HepG2 (cell line): ENCODE measurements at regions not wholly inside any gene's neighbourhood (a gene's known extent, or its start where the extent isn't known, plus 50 kb on each side); places are given as distances from the start of the nearest gene placed in this dataset.

Experiments used
- ATAC-seq: fragments of 200-7000 bp; cut with Tn5 transposase; 3 replicates; pipeline ENCODE4 v1.9.1; 2020; ENCODE audit warnings: mild to moderate bottlenecking, moderate library complexity
- BruUV-seq: library from RNA; stranded (reverse); fragments of 400-500 nt; replicated peaks from 2 replicates; lab custom pipeline; 2021; lab: Mats Ljungman, UMichigan
- CTCF ChIA-PET: fragments of 300-600 bp; formaldehyde crosslinking; extraction: SDS; loops from one replicate; lab custom pipeline; 2021; ENCODE audit warnings: low total read pairs, inconsistent platforms, low intra/inter-chr PET ratio; lab: Yijun Ruan, JAX
- POLR2A ChIA-PET: fragments of 350-600 bp; sonication (Branson Sonifier 250); formaldehyde crosslinking; loops from one replicate; lab custom pipeline; 2020; ENCODE audit warnings: antibody characterized with exemption, inconsistent platforms; lab: Yijun Ruan, JAX
- DNase-seq: peaks from one replicate; pipeline ENCODE4 v3.0.0-alpha.2; 2015; ENCODE audit warnings: low spot score
- FAIRE-seq: peaks from 3 replicates; lab custom pipeline; 2011; peaks lifted over from hg19 to GRCh38; lab: Jason Lieb, UNC
- H2AFZ ChIP-seq: one replicate; pipeline ENCODE4 v1.6.1; 2011; ENCODE audit warnings: low read length, inconsistent platforms
- H3K27ac ChIP-seq: fragments of 300-600 bp; 3 replicates; pipeline ENCODE4 v1.8.0; 2011; ENCODE audit warnings: mixed run types, mild to moderate bottlenecking, mixed read lengths, low read length, inconsistent platforms; ENCODE audit not compliant: insufficient read depth; ENCODE audit errors: extremely low read length
- H3K27me3 ChIP-seq, 2 experiments: fragments of 200-600 bp in 1 of 2; 2 replicates in 1 of 2; 3 replicates in 1 of 2; pipeline versions ENCODE4 v1.6.0 to v1.8.0; 2011; ENCODE audit warnings: low read length in 2 of 2, mild to moderate bottlenecking in 2 of 2, moderate library complexity in 2 of 2, inconsistent platforms in 1 of 2; ENCODE audit not compliant: insufficient read depth in 2 of 2, control insufficient read depth in 1 of 2
- H3K36me3 ChIP-seq, 2 experiments: fragments of 200-600 bp in 1 of 2; replicated peaks in 1 of 2; 2 replicates in 1 of 2; 3 replicates in 1 of 2; pipeline versions ENCODE4 v1.5.1 to v1.8.0; 2011; ENCODE audit warnings: low read length in 2 of 2, inconsistent platforms in 1 of 2; ENCODE audit not compliant: insufficient read depth in 2 of 2, control insufficient read depth in 1 of 2
- H3K4me1 ChIP-seq: 2 replicates; pipeline ENCODE4 v1.5.1; 2012; ENCODE audit warnings: low read length, inconsistent platforms; ENCODE audit not compliant: insufficient read depth
- H3K4me2 ChIP-seq: 2 replicates; pipeline ENCODE4 v1.6.0; 2011; ENCODE audit warnings: low read depth, low read length, inconsistent platforms
- H3K4me3 ChIP-seq, 3 experiments: fragments of 200-600 bp in 1 of 3; sonication (generic), shearing (Covaris generic) in 1 of 3; replicated peaks in 1 of 3; 2 replicates each; pipeline ENCODE4 v1.5.1; 2011 to 2016; ENCODE audit warnings: low read length in 3 of 3, inconsistent platforms in 2 of 3, low read depth in 2 of 3, mild to moderate bottlenecking in 2 of 3, control low read depth in 1 of 3, mixed read lengths in 1 of 3; ENCODE audit not compliant: insufficient read depth in 1 of 3
- H3K79me2 ChIP-seq: one replicate; pipeline ENCODE4 v1.6.1; 2011; ENCODE audit warnings: low read length, inconsistent platforms; ENCODE audit not compliant: insufficient read depth
- H3K9ac ChIP-seq: 2 replicates; pipeline ENCODE4 v1.6.0; 2011; ENCODE audit warnings: mild to moderate bottlenecking, low read depth, low read length, inconsistent platforms; ENCODE audit not compliant: insufficient read depth
- H3K9me3 ChIP-seq: 2 replicates; pipeline ENCODE4 v1.5.1; 2012; ENCODE audit warnings: mild to moderate bottlenecking, low read length
- H4K20me1 ChIP-seq: 2 replicates; pipeline ENCODE4 v1.6.0; 2011; ENCODE audit warnings: inconsistent platforms, mild to moderate bottlenecking, low read length, moderate library complexity; ENCODE audit not compliant: insufficient read depth
- KAT8 ChIP-seq: IDR thresholded peaks from 2 replicates; pipeline ENCODE4 v1.6.1; 2016; ENCODE audit warnings: missing genetic modification reagents, missing compliant biosample characterization
- KDM5B ChIP-seq: sonication (generic); formaldehyde crosslinking; IDR thresholded peaks from 2 replicates; pipeline ENCODE4 v1.4.0; 2020; ENCODE audit warnings: missing genetic modification reagents, mild to moderate bottlenecking, borderline replicate concordance
- MAX ChIP-seq: IDR thresholded peaks from 2 replicates; pipeline ENCODE4 v1.6.1; 2012; ENCODE audit warnings: inconsistent platforms
- SP140L ChIP-seq: sonication (generic); formaldehyde crosslinking; IDR thresholded peaks from 2 replicates; pipeline ENCODE4 v1.4.0; 2020; ENCODE audit warnings: missing genetic modification reagents, borderline replicate concordance
- TOE1 ChIP-seq: sonication (generic); formaldehyde crosslinking; IDR thresholded peaks from 2 replicates; pipeline ENCODE4 v1.4.0; 2020; ENCODE audit warnings: mild to moderate bottlenecking, missing genetic modification reagents
- ZFP1 ChIP-seq: IDR thresholded peaks from 2 replicates; pipeline ENCODE4 v1.6.1; 2016
- ZFP90 ChIP-seq: sonication (generic); formaldehyde crosslinking; IDR thresholded peaks from 2 replicates; pipeline ENCODE4 v1.8.0; 2022; ENCODE audit warnings: missing genetic modification reagents, mild to moderate bottlenecking, inconsistent platforms, borderline replicate concordance
- ZNF276 ChIP-seq: sonication (generic); formaldehyde crosslinking; IDR thresholded peaks from 2 replicates; pipeline ENCODE4 v1.4.0; 2020; ENCODE audit warnings: mild to moderate bottlenecking, low read depth, missing genetic modification reagents
- ZNF407 ChIP-seq: sonication (generic); formaldehyde crosslinking; IDR thresholded peaks from one replicate; pipeline ENCODE4 v1.5.1; 2020; ENCODE audit warnings: mild to moderate bottlenecking, missing genetic modification reagents; ENCODE audit errors: not compliant biosample characterization
- ZNF569 ChIP-seq: sonication (generic); formaldehyde crosslinking; IDR thresholded peaks from 2 replicates; pipeline ENCODE4 v1.5.0; 2020; ENCODE audit warnings: mild to moderate bottlenecking, missing genetic modification reagents, moderate library complexity, borderline replicate concordance
- ZNF574 ChIP-seq: sonication (generic); formaldehyde crosslinking; IDR thresholded peaks from 2 replicates; pipeline ENCODE4 v1.4.0; 2020; ENCODE audit warnings: missing genetic modification reagents
- ZSCAN20 ChIP-seq: sonication (generic); formaldehyde crosslinking; IDR thresholded peaks from 2 replicates; pipeline ENCODE4 v1.4.0; 2020; ENCODE audit warnings: missing genetic modification reagents, mild to moderate bottlenecking, borderline replicate concordance
- WGBS: methylation state at CpG from one replicate; pipeline ENCODE4 v1.1.6; 2017; ENCODE audit warnings: low lambda C conversion rate; 5-methylcytosine and 5-hydroxymethylcytosine counted together
- in situ Hi-C: cut with HindIII; loops from 2 replicates; pipeline ENCODE4 v1.10.0; 2017; ENCODE audit warnings: low pct_unique_long_range_greater_than_20kb; ENCODE audit not compliant: extremely low pct_ligation_motif_present
- intact Hi-C: fragments of 100-400 bp; cut with micrococcal nuclease; formaldehyde crosslinking; loops from one replicate; pipeline ENCODE4 v1.10.0; 2022; ENCODE audit not compliant: unreplicated experiment

GRCh38 chr5:58322453-58322852 lies 137.4 kb downstream of the PLK2 start:
- FAIRE-seq: no peak
- in situ Hi-C loops: no loop called here
- TF ChIP-seq ZFP1 (CRISPR knock-in tag) (no peak), ZNF407 (CRISPR knock-in tag) (no peak), ZNF574 (CRISPR knock-in tag) (no peak), MAX (no peak), ZNF276 (CRISPR knock-in tag) (no peak), KAT8 (CRISPR knock-in tag) (no peak), ZSCAN20 (CRISPR knock-in tag) (no peak), ZFP90 (CRISPR knock-in tag) (no peak), ZNF569 (CRISPR knock-in tag) (no peak), TOE1 (CRISPR knock-in tag) (no peak), KDM5B (CRISPR knock-in tag) (no peak), SP140L (CRISPR knock-in tag) (no peak)

More at GRCh38 chr5:58322453-58322852, 137.4 kb downstream of the PLK2 start:
- H3K27ac ChIP-seq: no peak overlapping the region
- no peaks in the 10 kb centered on the region for H4K20me1 ChIP-seq
- no peaks in the 10 kb centered on the region for H3K4me1 ChIP-seq
- intact Hi-C loops: no loop called here
- H3K4me3 ChIP-seq: no peak overlapping the region
- WGBS: 0% methylated on average over 3 of the region's 3 CpGs
- no peak overlapping the region for H2AFZ ChIP-seq
- H3K9me3 ChIP-seq: no peaks in the 10 kb centered on the region
- DNase-seq: no peak
- ChIA-PET POLR2A (no interaction called here), CTCF (no interaction called here)
- no peak overlapping the region for H3K4me2 ChIP-seq
- H3K27me3 ChIP-seq: no peaks in the 10 kb centered on the region
- no peaks in the 10 kb centered on the region for H3K36me3 ChIP-seq
- H3K9ac ChIP-seq: no peak overlapping the region
- ATAC-seq: no peak
- no peaks in the 10 kb centered on the region for H3K79me2 ChIP-seq
- no TSS peak for BruUV-seq
